Parathyroid adenoma (tissue), 2 donors: ENCODE measurements at regions not wholly inside any gene's neighbourhood (a gene's known extent, or its start where the extent isn't known, plus 50 kb on each side); places are given as distances from the start of the nearest gene placed in this dataset.

Experiments
- H2AFZ ChIP-seq: fragments of 300-600 bp; sonication (generic); one replicate; pipeline ENCODE4 v1.7.0; 2017; ENCODE audit warnings: antibody characterized with exemption, mild to moderate bottlenecking
- H3K27ac ChIP-seq: fragments of 300-600 bp; sonication (generic); one replicate; pipeline ENCODE4 v1.7.0; 2017
- H3K27me3 ChIP-seq: fragments of 300-600 bp; sonication (generic); one replicate; pipeline ENCODE4 v1.7.0; 2017; ENCODE audit warnings: low read length; ENCODE audit not compliant: control insufficient read depth, insufficient read depth
- H3K36me3 ChIP-seq: fragments of 300-600 bp; sonication (generic); one replicate; pipeline ENCODE4 v1.7.0; 2017; ENCODE audit warnings: low read length; ENCODE audit not compliant: control insufficient read depth, insufficient read depth
- H3K4me1 ChIP-seq: fragments of 300-600 bp; sonication (generic); one replicate; pipeline ENCODE4 v1.7.0; 2017; ENCODE audit warnings: control low read depth
- H3K4me2 ChIP-seq: fragments of 300-600 bp; sonication (generic); one replicate; pipeline ENCODE4 v1.7.0; 2017; ENCODE audit warnings: low read length
- H3K4me3 ChIP-seq: fragments of 300-600 bp; sonication (generic); one replicate; pipeline ENCODE4 v1.7.0; 2017; ENCODE audit warnings: low read depth, low read length
- H3K79me2 ChIP-seq: fragments of 300-600 bp; sonication (generic); one replicate; pipeline ENCODE4 v1.7.0; 2017; ENCODE audit warnings: control low read depth
- H3K9ac ChIP-seq: fragments of 300-600 bp; sonication (generic); one replicate; pipeline ENCODE4 v1.7.0; 2017; ENCODE audit warnings: mild to moderate bottlenecking
- H3K9me3 ChIP-seq: fragments of 300-600 bp; sonication (generic); one replicate; pipeline ENCODE4 v1.7.0; 2017; ENCODE audit warnings: low read length; ENCODE audit not compliant: control insufficient read depth
- CTCF ChIP-seq: fragments of 300-600 bp; sonication (generic); IDR thresholded peaks from one replicate; pipeline ENCODE4 v1.7.0; 2017; ENCODE audit warnings: antibody characterized with exemption, mild to moderate bottlenecking
- donor health status: primary hyperparathyroidism.

GRCh38 chr7:81349044-81349443 lies 420.8 kb downstream of the HGF start:
- Histone ChIP-seq H3K9me3 (no peaks in the 10 kb centered on the region), H3K4me2 (no peak overlapping the region), H3K27me3 (no peaks in the 10 kb centered on the region), H3K9ac (no peak overlapping the region), H3K4me1 (no peaks in the 10 kb centered on the region), H3K27ac (no peak overlapping the region), H3K36me3 (no peaks in the 10 kb centered on the region), H3K79me2 (no peaks in the 10 kb centered on the region), H3K4me3 (no peak overlapping the region), H2AFZ (no peak overlapping the region)
- no peak for TF ChIP-seq CTCF

GRCh38 chr7:81339946-81340345 lies 421.1 kb upstream of the SEMA3C start:
- no peak overlapping the region for H3K4me2 ChIP-seq
- TF ChIP-seq CTCF, result no peak
- no peaks in the 10 kb centered on the region for H3K27me3 ChIP-seq
- H3K9me3 ChIP-seq, result no peaks in the 10 kb centered on the region
- no peaks in the 10 kb centered on the region for H3K4me1 ChIP-seq
- H3K36me3 ChIP-seq, result no peaks in the 10 kb centered on the region
- H3K4me3 ChIP-seq, result no peak overlapping the region
- no peaks in the 10 kb centered on the region for H3K79me2 ChIP-seq
- no peak overlapping the region for H3K9ac ChIP-seq
- no peak overlapping the region for H2AFZ ChIP-seq
- H3K27ac ChIP-seq, result no peak overlapping the region

- H3K4me1 ChIP-seq, result no peaks in the 10 kb centered on the region
- no peaks in the 10 kb centered on the region for H3K27me3 ChIP-seq
- H3K27ac ChIP-seq, result no peak overlapping the region
- H3K4me3 ChIP-seq, result no peak overlapping the region
- H3K79me2 ChIP-seq, result no peaks in the 10 kb centered on the region
- H2AFZ ChIP-seq, result no peak overlapping the region
- H3K4me2 ChIP-seq, result no peak overlapping the region
- H3K9me3 ChIP-seq, result no peaks in the 10 kb centered on the region
- no peak overlapping the region for H3K9ac ChIP-seq
- TF ChIP-seq CTCF, result no peak
- H3K36me3 ChIP-seq, result no peaks in the 10 kb centered on the region
These were observed 414.7 kb upstream of the SEMA3C start for GRCh38 chr7:81333536-81333935.

GRCh38 chr7:81333004-81333403 lies 414.2 kb upstream of the SEMA3C start:
- no peak overlapping the region for H2AFZ ChIP-seq
- no peak overlapping the region for H3K4me3 ChIP-seq
- TF ChIP-seq CTCF, result no peak
- H3K9ac ChIP-seq, result no peak overlapping the region
- H3K9me3 ChIP-seq, result no peaks in the 10 kb centered on the region
- no peak overlapping the region for H3K4me2 ChIP-seq
- H3K27me3 ChIP-seq, result no peaks in the 10 kb centered on the region
- H3K27ac ChIP-seq, result no peak overlapping the region
- H3K36me3 ChIP-seq, result no peaks in the 10 kb centered on the region
- no peaks in the 10 kb centered on the region for H3K79me2 ChIP-seq
- H3K4me1 ChIP-seq, result no peaks in the 10 kb centered on the region
